WTC11 (cell line): ENCODE measurements at regions not wholly inside any gene's neighbourhood (a gene's known extent, or its start where the extent isn't known, plus 50 kb on each side); places are given as distances from the start of the nearest gene placed in this dataset.
"Not testable (repeated sequence)": the region's sequence is repeated elsewhere in the genome, so short reads cannot be mapped to it uniquely, and the experiment has no call there.

Experiments
- ATAC-seq: fragments of 200-7000 bp; cut with Tn5 transposase; 2 replicates; pipeline ENCODE4 v1.10.0; 2021; ENCODE audit warnings: mild to moderate bottlenecking, moderate library complexity
- CTCF ChIA-PET: fragments of 300-600 bp; sonication (Branson Sonifier 250); formaldehyde crosslinking; loops from one replicate; lab custom pipeline; 2021; ENCODE audit warnings: antibody characterized with exemption; lab: Charles Lee
- POLR2A ChIA-PET: fragments of 350-600 bp; sonication (Branson Sonifier 250); formaldehyde crosslinking; loops from one replicate; lab custom pipeline; 2021; ENCODE audit warnings: antibody characterized with exemption; lab: Charles Lee
- DNase-seq: peaks from one replicate; pipeline ENCODE4 v3.0.0; 2021; ENCODE audit warnings: low spot score
- H3K27ac Mint-ChIP-seq: 2 replicates; pipeline ENCODE4 v1.8.0; 2021; ENCODE audit warnings: mixed read lengths
- H3K27me3 Mint-ChIP-seq: 2 replicates; pipeline ENCODE4 v1.8.0; 2021; ENCODE audit warnings: low read depth, mild to moderate bottlenecking, moderate library complexity, mixed read lengths
- H3K36me3 Mint-ChIP-seq: 2 replicates; pipeline ENCODE4 v1.8.0; 2021; ENCODE audit warnings: mixed read lengths
- H3K4me1 Mint-ChIP-seq: 2 replicates; pipeline ENCODE4 v1.8.0; 2022; ENCODE audit warnings: mixed read lengths
- H3K4me3 Mint-ChIP-seq: 2 replicates; pipeline ENCODE4 v1.8.0; 2021; ENCODE audit warnings: mild to moderate bottlenecking, moderate library complexity, mixed read lengths
- H3K9me3 Mint-ChIP-seq: 2 replicates; pipeline ENCODE4 v1.8.0; 2021; ENCODE audit warnings: mixed read lengths
- ATF2 ChIP-seq: sonication (generic); formaldehyde crosslinking; IDR thresholded peaks from 2 replicates; pipeline ENCODE4 v1.8.1; 2022; ENCODE audit warnings: low read depth, missing genetic modification reagents, borderline replicate concordance
- CDX4 ChIP-seq: fragments of 250-450 bp; sonication (Bioruptor Pico); IDR thresholded peaks from 2 replicates; pipeline ENCODE4 v1.9.0; 2021; ENCODE audit warnings: moderate library complexity, mild to moderate bottlenecking, inconsistent platforms, borderline replicate concordance
- FOXK1 ChIP-seq: sonication (generic); formaldehyde crosslinking; IDR thresholded peaks from 2 replicates; pipeline ENCODE4 v1.8.0; 2022; ENCODE audit warnings: mild to moderate bottlenecking, moderate library complexity, missing genetic modification reagents
- MYBL2 ChIP-seq: sonication (generic); formaldehyde crosslinking; IDR thresholded peaks from 2 replicates; pipeline ENCODE4 v1.8.1; 2023; ENCODE audit warnings: mild to moderate bottlenecking, moderate library complexity, missing genetic modification reagents
- PRDM15 ChIP-seq: sonication (generic); formaldehyde crosslinking; IDR thresholded peaks from 2 replicates; pipeline ENCODE4 v1.8.0; 2022; ENCODE audit warnings: missing genetic modification reagents
- PRRX2 ChIP-seq: fragments of 250-450 bp; sonication (Bioruptor Pico); IDR thresholded peaks from 2 replicates; pipeline ENCODE4 v1.8.0; 2021; ENCODE audit warnings: mild to moderate bottlenecking
- TP53 ChIP-seq: sonication (generic); formaldehyde crosslinking; IDR thresholded peaks from 2 replicates; pipeline ENCODE4 v1.8.1; 2023; ENCODE audit warnings: mild to moderate bottlenecking, missing genetic modification reagents
- ZNF121 ChIP-seq: sonication (generic); formaldehyde crosslinking; IDR thresholded peaks from 2 replicates; pipeline ENCODE4 v1.8.0; 2023; ENCODE audit warnings: missing genetic modification reagents
- ZNF416 ChIP-seq: fragments of 250-450 bp; sonication (Bioruptor Pico); IDR thresholded peaks from 2 replicates; pipeline ENCODE4 v1.9.0; 2021; ENCODE audit warnings: mild to moderate bottlenecking, inconsistent platforms
- ZNF671 ChIP-seq: fragments of 250-450 bp; sonication (Bioruptor Pico); IDR thresholded peaks from 2 replicates; pipeline ENCODE4 v1.8.0; 2021; ENCODE audit warnings: mild to moderate bottlenecking
- TF ChIP-seq, protein P1 (sequence below): sonication (generic); formaldehyde crosslinking; IDR thresholded peaks from 2 replicates; pipeline ENCODE4 v1.8.1; 2022; ENCODE audit warnings: low read depth, mild to moderate bottlenecking, moderate library complexity, missing genetic modification reagents, borderline replicate concordance

GRCh38 chr3:76533710-76534109 lies 506.2 kb upstream of the ROBO2 start:
- H3K36me3 Mint-ChIP-seq, POLR2A ChIA-PET, H3K27me3 Mint-ChIP-seq, DNase-seq, ATAC-seq, H3K27ac Mint-ChIP-seq, H3K4me3 Mint-ChIP-seq, CTCF ChIA-PET, H3K9me3 Mint-ChIP-seq: not testable (repeated sequence)
- H3K4me1 Mint-ChIP-seq = peaks cover 10% of the 10 kb centered on the region

GRCh38 chr3:76537857-76538256 lies 502.0 kb upstream of the ROBO2 start:
- POLR2A ChIA-PET = not testable (repeated sequence)

GRCh38 chr3:76547674-76548073 lies 492.2 kb upstream of the ROBO2 start:
- ChIA-PET CTCF (no interaction called here), POLR2A (no interaction called here)
- DNase-seq (no peak), ATAC-seq (no peak)
- peaks cover 10% of the 10 kb centered on the region; the same call in 1 of the 2 replicates for H3K9me3 Mint-ChIP-seq
- H3K36me3 Mint-ChIP-seq = peaks cover 11% of the 10 kb centered on the region
- no peaks in the 10 kb centered on the region for H3K4me1 Mint-ChIP-seq
- H3K27ac Mint-ChIP-seq = no peak overlapping the region
- H3K4me3 Mint-ChIP-seq = no peak overlapping the region
- no peak for TF ChIP-seq ATF2 (CRISPR knock-in tag)
- H3K27me3 Mint-ChIP-seq = no peaks in the 10 kb centered on the region

More at GRCh38 chr3:76537857-76538256, 502.0 kb upstream of the ROBO2 start:
- H3K4me1 Mint-ChIP-seq = peaks cover 19% of the 10 kb centered on the region
- H3K9me3 Mint-ChIP-seq, ATAC-seq, H3K36me3 Mint-ChIP-seq, H3K27ac Mint-ChIP-seq, CTCF ChIA-PET, DNase-seq, H3K27me3 Mint-ChIP-seq, H3K4me3 Mint-ChIP-seq: not testable (repeated sequence)

- H3K4me3 Mint-ChIP-seq = no peak overlapping the region
- peaks cover 11% of the 10 kb centered on the region for H3K36me3 Mint-ChIP-seq
- no peaks in the 10 kb centered on the region for H3K27me3 Mint-ChIP-seq
- POLR2A ChIA-PET = interaction anchor here (0.9 kb wide), 1 partner anchor 27 kb away, joined by 3 read pairs; no protein-coding TSS in a partner anchor
- CTCF ChIA-PET = interaction anchor here (0.9 kb wide), 1 partner anchor 20 kb away, joined by 3 read pairs; no protein-coding TSS in a partner anchor
- no peak for ATAC-seq
- TF ChIP-seq ZNF121 (CRISPR knock-in tag) (no peak), MYBL2 (CRISPR knock-in tag) (no peak), CDX4 (CRISPR knock-in tag) (no peak), PRRX2 (CRISPR knock-in tag) (no peak), TP53 (CRISPR knock-in tag) (no peak), ZNF416 (CRISPR knock-in tag) (no peak), ZNF671 (no peak), PRDM15 (CRISPR knock-in tag) (no peak), FOXK1 (CRISPR knock-in tag) (no peak)
- TF ChIP-seq, protein P1, sequence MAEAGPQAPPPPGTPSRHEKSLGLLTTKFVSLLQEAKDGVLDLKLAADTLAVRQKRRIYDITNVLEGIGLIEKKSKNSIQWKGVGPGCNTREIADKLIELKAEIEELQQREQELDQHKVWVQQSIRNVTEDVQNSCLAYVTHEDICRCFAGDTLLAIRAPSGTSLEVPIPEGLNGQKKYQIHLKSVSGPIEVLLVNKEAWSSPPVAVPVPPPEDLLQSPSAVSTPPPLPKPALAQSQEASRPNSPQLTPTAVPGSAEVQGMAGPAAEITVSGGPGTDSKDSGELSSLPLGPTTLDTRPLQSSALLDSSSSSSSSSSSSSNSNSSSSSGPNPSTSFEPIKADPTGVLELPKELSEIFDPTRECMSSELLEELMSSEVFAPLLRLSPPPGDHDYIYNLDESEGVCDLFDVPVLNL (CRISPR knock-in tag) = no peak
- H3K27ac Mint-ChIP-seq = no peak overlapping the region
- H3K4me1 Mint-ChIP-seq = no peaks in the 10 kb centered on the region
- H3K9me3 Mint-ChIP-seq = peaks cover 10% of the 10 kb centered on the region; the same call in 1 of the 2 replicates
- no peak for DNase-seq
These were observed 489.2 kb upstream of the ROBO2 start for GRCh38 chr3:76550522-76551201.
